HCT116 (cell line): ENCODE measurements at regions not wholly inside any gene's neighbourhood (a gene's known extent, or its start where the extent isn't known, plus 50 kb on each side); places are given as distances from the start of the nearest gene placed in this dataset.

ENCODE experiments used
- ATAC-seq: fragments of 200-7000 bp; cut with Tn5 transposase; 2 replicates; pipeline ENCODE4 v1.9.1; 2020; ENCODE audit warnings: mild to moderate bottlenecking, moderate library complexity
- BruUV-seq: library from RNA; stranded (reverse); fragments of 400-500 nt; replicated peaks from 2 replicates; lab custom pipeline; 2021; lab: Mats Ljungman, UMichigan
- CTCF ChIA-PET: fragments of 300-600 bp; sonication (Branson Sonifier 250); formaldehyde crosslinking; loops from one replicate; lab custom pipeline; 2021; ENCODE audit warnings: antibody characterized with exemption; lab: Charles Lee
- POLR2A ChIA-PET: fragments of 300-600, 350-600 bp; sonication (Branson Sonifier 250); formaldehyde crosslinking; loops from one replicate; lab custom pipeline; 2021; ENCODE audit warnings: antibody characterized with exemption; lab: Charles Lee
- RAD21 ChIA-PET, 2 experiments: fragments of 300-600 bp; sonication (Branson Sonifier 250); formaldehyde crosslinking; loops; one replicate each; lab custom pipeline; 2023; ENCODE audit warnings: low total read pairs in 2 of 2; ENCODE audit not compliant: uncharacterized antibody in 2 of 2, unreplicated experiment in 2 of 2, low non-redundant PET in 1 of 2; lab: Charles Lee
- DNase-seq: peaks from one replicate; pipeline ENCODE4 v3.0.0-alpha.2; 2010; ENCODE audit warnings: low read depth, low spot score
- H2AFZ ChIP-seq: fragments of 200-600 bp; shearing (Covaris generic), sonication (generic); 2 replicates; pipeline ENCODE4 v1.6.1; 2017; ENCODE audit warnings: low read depth, mixed run types, mixed read lengths, antibody characterized with exemption, low read length; ENCODE audit not compliant: poor library complexity, severe bottlenecking
- H3K27ac ChIP-seq: 2 replicates; pipeline ENCODE4 v1.5.1; 2012; ENCODE audit warnings: low read depth, low read length
- H3K27me3 ChIP-seq: fragments of 200-600 bp; sonication (generic); 2 replicates; pipeline ENCODE4 v1.6.1; 2016; ENCODE audit warnings: mixed run types, low read length, mixed read lengths; ENCODE audit not compliant: insufficient read depth
- H3K36me3 ChIP-seq, 2 experiments: fragments of 200-500 bp in 1 of 2; fragments of 200-600 bp in 1 of 2; sonication (Bioruptor generic) in 1 of 2; sonication (generic) in 1 of 2; 2 replicates each; pipeline versions ENCODE4 v1.5.1 to v1.6.1; 2014 to 2016; ENCODE audit warnings: low read length in 2 of 2, inconsistent platforms in 1 of 2, mixed read lengths in 1 of 2, mixed run types in 1 of 2; ENCODE audit not compliant: insufficient read depth in 2 of 2, control insufficient read depth in 1 of 2
- H3K4me1 ChIP-seq, 2 experiments: fragments of 200-600 bp in 1 of 2; sonication (generic) in 1 of 2; 2 replicates each; pipeline versions ENCODE4 v1.5.1 to v1.6.1; 2012 to 2017; ENCODE audit warnings: low read length in 2 of 2, inconsistent platforms in 1 of 2, mild to moderate bottlenecking in 1 of 2, mixed read lengths in 1 of 2, mixed run types in 1 of 2, moderate library complexity in 1 of 2; ENCODE audit not compliant: insufficient read depth in 2 of 2, control insufficient read depth in 1 of 2
- H3K4me2 ChIP-seq: fragments of 200-600 bp; sonication (generic); 2 replicates; pipeline ENCODE4 v1.6.1; 2017; ENCODE audit warnings: mixed run types, low read length, mixed read lengths
- H3K4me3 ChIP-seq, 2 experiments: fragments of 200-600 bp in 1 of 2; sonication (generic) in 1 of 2; replicated peaks in 1 of 2; 2 replicates each; pipeline ENCODE4 v1.5.1; 2011 to 2016; ENCODE audit warnings: low read length in 2 of 2, control low read depth in 1 of 2, low read depth in 1 of 2, mild to moderate bottlenecking in 1 of 2, mixed read lengths in 1 of 2, mixed run types in 1 of 2
- H3K79me2 ChIP-seq: fragments of 200-600 bp; sonication (generic); 2 replicates; pipeline ENCODE4 v1.6.1; 2017; ENCODE audit warnings: mild to moderate bottlenecking, mixed run types, low read length, moderate library complexity, mixed read lengths; ENCODE audit not compliant: insufficient read depth
- H3K9ac ChIP-seq: fragments of 200-600 bp; sonication (generic); 2 replicates; pipeline ENCODE4 v1.6.1; 2016; ENCODE audit warnings: low read length, mixed read lengths
- H3K9me2 ChIP-seq: fragments of 200-600 bp; sonication (generic), shearing (Covaris generic); 2 replicates; pipeline ENCODE4 v1.6.1; 2017; ENCODE audit warnings: mixed run types, mild to moderate bottlenecking, moderate library complexity; ENCODE audit not compliant: insufficient read depth
- H3K9me3 ChIP-seq, 2 experiments: fragments of 200-500 bp in 1 of 2; fragments of 200-600 bp in 1 of 2; sonication (Bioruptor generic) in 1 of 2; sonication (generic) in 1 of 2; 2 replicates each; pipeline ENCODE4 v1.6.1; 2014 to 2017; ENCODE audit warnings: low read length in 2 of 2, mixed read lengths in 2 of 2, inconsistent platforms in 1 of 2, low read depth in 1 of 2, mild to moderate bottlenecking in 1 of 2, mixed run types in 1 of 2, moderate library complexity in 1 of 2; ENCODE audit not compliant: control insufficient read depth in 1 of 2, insufficient read depth in 1 of 2
- H4K20me1 ChIP-seq: fragments of 200-600 bp; sonication (generic), shearing (Covaris generic); 2 replicates; pipeline ENCODE4 v1.6.1; 2017; ENCODE audit warnings: mixed run types, mild to moderate bottlenecking, moderate library complexity; ENCODE audit not compliant: insufficient read depth
- CBX3 ChIP-seq: IDR thresholded peaks from 2 replicates; pipeline ENCODE4 v1.6.1; 2012; ENCODE audit warnings: low read depth
- CTCF ChIP-seq, 3 experiments: fragments of 200-600 bp in 1 of 3; sonication (generic) in 1 of 3; IDR thresholded peaks in 2 of 3; conservative IDR thresholded peaks in 1 of 3; 2 replicates each; pipeline ENCODE4 v1.5.1; 2012 to 2017; ENCODE audit warnings: low read depth in 2 of 3, low read length in 2 of 3, antibody characterized with exemption in 1 of 3, borderline replicate concordance in 1 of 3, control low read depth in 1 of 3, mild to moderate bottlenecking in 1 of 3, mixed read lengths in 1 of 3, mixed run types in 1 of 3, moderate library complexity in 1 of 3; ENCODE audit not compliant: insufficient read depth in 1 of 3
- RAD21 ChIP-seq: IDR thresholded peaks from 2 replicates; pipeline ENCODE4 v1.6.1; 2012; ENCODE audit warnings: low read depth, mild to moderate bottlenecking
- SIN3A ChIP-seq: IDR thresholded peaks from 2 replicates; pipeline ENCODE4 v1.6.1; 2012; ENCODE audit warnings: low read depth
- SP1 ChIP-seq: IDR thresholded peaks from 2 replicates; pipeline ENCODE4 v1.6.1; 2012; ENCODE audit warnings: low read depth
- YY1 ChIP-seq: IDR thresholded peaks from 2 replicates; pipeline ENCODE4 v1.6.1; 2011; ENCODE audit warnings: low read length, low read depth, moderate library complexity, mild to moderate bottlenecking; ENCODE audit not compliant: insufficient replicate concordance; ENCODE audit errors: extremely low read depth
- intact Hi-C: fragments of 100-400 bp; cut with micrococcal nuclease; formaldehyde crosslinking; loops from 2 replicates; pipeline ENCODE4 v1.10.0; 2022

- POLR2A ChIA-PET, result no interaction called here
These were observed 376.4 kb downstream of the HACE1 start for GRCh38 chr6:104483225-104483834.

More at GRCh38 chr6:104483225-104483834, 376.4 kb downstream of the HACE1 start:
- no peak overlapping the region for H2AFZ ChIP-seq
- no peaks in the 10 kb centered on the region for H3K4me1 ChIP-seq
- BruUV-seq, result no TSS peak
- H3K79me2 ChIP-seq, result no peaks in the 10 kb centered on the region
- no peaks in the 10 kb centered on the region for H3K9me2 ChIP-seq
- H3K9me3 ChIP-seq, result no peaks in the 10 kb centered on the region
- H4K20me1 ChIP-seq, result no peaks in the 10 kb centered on the region
- no peak overlapping the region for H3K4me3 ChIP-seq
- H3K27me3 ChIP-seq, result no peaks in the 10 kb centered on the region
- no peak overlapping the region for H3K4me2 ChIP-seq
- ATAC-seq (no peak), DNase-seq (peak; percentile 15)
- H3K9ac ChIP-seq, result no peak overlapping the region
- no peaks in the 10 kb centered on the region for H3K36me3 ChIP-seq
- CTCF ChIA-PET, result no interaction called here
- intact Hi-C loops, result loop anchor here (5.0 kb wide), 1 partner anchor 156 kb away; no protein-coding TSS in a partner anchor
- no peak for TF ChIP-seq SIN3A
- peak; percentile 58 for TF ChIP-seq RAD21
- TF ChIP-seq CBX3, result no peak
- TF ChIP-seq CTCF (IDR thresholded peaks at IDR 0.05 in 2 of 3, conservative IDR thresholded peaks at IDR 0.05 in 1 of 3; ENCODE audit: borderline replicate concordance in 1 of 3, insufficient read depth in 1 of 3, low read depth in 2 of 3, low read length in 2 of 3), result peak; percentile 17 to 56 (median 42); a peak in 3 of 6 replicates
- TF ChIP-seq SP1, result no peak
- TF ChIP-seq YY1, result no peak
- H3K27ac ChIP-seq, result no peak overlapping the region
- RAD21 ChIA-PET, result no interaction called here
